Bronchial epithelial cell (primary cell): ENCODE measurements at regions not wholly inside any gene's neighbourhood (a gene's known extent, or its start where the extent isn't known, plus 50 kb on each side); places are given as distances from the start of the nearest gene placed in this dataset.

ENCODE experiments used
- DNase-seq: peaks from one replicate; pipeline ENCODE4 v3.0.0-alpha.2; 2010; ENCODE audit warnings: low read depth
- FAIRE-seq: peaks from 2 replicates; lab custom pipeline; 2011; peaks lifted over from hg19 to GRCh38; lab: Jason Lieb, UNC
- H3K27me3 ChIP-seq: 2 replicates; pipeline ENCODE4 v1.5.1; 2011; ENCODE audit warnings: low read length; ENCODE audit not compliant: control insufficient read depth, insufficient read depth
- H3K36me3 ChIP-seq: 2 replicates; pipeline ENCODE4 v1.5.1; 2011; ENCODE audit warnings: low read length; ENCODE audit not compliant: control insufficient read depth, insufficient read depth
- H3K4me3 ChIP-seq: 2 replicates; pipeline ENCODE4 v1.5.1; 2011; ENCODE audit warnings: mild to moderate bottlenecking, low read depth, low read length, control low read depth
- TF ChIP-seq, protein P1 (sequence below): IDR thresholded peaks from 2 replicates; pipeline ENCODE4 v1.5.1; 2011; ENCODE audit warnings: mild to moderate bottlenecking, moderate library complexity, low read length, control low read depth, inconsistent platforms; ENCODE audit not compliant: insufficient read depth, severe bottlenecking

DNA sequence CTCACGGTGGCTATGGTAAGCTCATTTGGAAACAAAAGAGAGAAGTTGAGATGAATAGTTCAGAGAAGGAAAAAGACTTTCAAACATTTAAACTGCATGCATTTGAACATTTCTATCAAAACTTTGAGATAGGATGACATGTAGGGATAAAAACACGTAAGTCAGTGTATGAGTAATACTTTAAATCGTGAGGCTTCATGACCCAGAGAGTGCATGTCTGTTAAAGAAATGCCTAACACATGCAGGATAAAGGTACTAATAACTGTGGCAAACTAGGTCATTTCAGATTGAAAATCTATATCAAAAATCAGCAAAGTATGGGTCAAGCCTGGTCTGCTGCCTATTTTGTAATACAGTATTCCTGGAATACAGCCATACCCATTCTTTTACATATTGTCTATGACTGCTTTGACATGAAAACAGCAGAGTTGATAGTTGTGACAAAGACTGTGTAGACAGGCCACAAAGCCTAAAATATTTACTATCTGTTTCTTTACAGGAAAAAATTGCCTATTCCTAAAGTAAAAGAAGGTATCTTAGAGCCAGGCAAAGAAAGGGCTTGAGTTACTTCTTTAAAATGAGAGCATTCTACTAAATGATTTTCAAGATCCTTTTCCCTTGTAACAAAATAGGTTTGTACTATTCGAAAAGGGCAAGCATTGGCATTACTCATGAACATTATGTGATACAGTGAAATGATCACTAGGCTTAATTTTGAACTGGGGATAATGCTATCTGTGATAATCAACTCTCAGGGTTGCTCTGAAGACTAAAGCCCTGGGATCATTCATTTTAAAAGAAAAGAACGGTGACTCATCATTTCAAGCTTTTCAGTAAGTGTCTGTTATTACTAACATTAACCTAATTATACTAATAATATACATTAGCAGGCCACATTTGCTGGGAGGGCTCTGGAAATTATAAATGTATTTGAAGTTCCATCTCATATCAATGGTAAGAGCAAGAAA is 185.9 kb downstream of the CRPPA start:
- FAIRE-seq (no peak), DNase-seq (peak; percentile 7)
- TF ChIP-seq, protein P1, sequence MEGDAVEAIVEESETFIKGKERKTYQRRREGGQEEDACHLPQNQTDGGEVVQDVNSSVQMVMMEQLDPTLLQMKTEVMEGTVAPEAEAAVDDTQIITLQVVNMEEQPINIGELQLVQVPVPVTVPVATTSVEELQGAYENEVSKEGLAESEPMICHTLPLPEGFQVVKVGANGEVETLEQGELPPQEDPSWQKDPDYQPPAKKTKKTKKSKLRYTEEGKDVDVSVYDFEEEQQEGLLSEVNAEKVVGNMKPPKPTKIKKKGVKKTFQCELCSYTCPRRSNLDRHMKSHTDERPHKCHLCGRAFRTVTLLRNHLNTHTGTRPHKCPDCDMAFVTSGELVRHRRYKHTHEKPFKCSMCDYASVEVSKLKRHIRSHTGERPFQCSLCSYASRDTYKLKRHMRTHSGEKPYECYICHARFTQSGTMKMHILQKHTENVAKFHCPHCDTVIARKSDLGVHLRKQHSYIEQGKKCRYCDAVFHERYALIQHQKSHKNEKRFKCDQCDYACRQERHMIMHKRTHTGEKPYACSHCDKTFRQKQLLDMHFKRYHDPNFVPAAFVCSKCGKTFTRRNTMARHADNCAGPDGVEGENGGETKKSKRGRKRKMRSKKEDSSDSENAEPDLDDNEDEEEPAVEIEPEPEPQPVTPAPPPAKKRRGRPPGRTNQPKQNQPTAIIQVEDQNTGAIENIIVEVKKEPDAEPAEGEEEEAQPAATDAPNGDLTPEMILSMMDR: no peak
- Histone ChIP-seq H3K27me3 (no peaks in the 10 kb centered on the region), H3K36me3 (no peaks in the 10 kb centered on the region), H3K4me3 (no peak overlapping the region)

- no peak for FAIRE-seq
These were observed 186.7 kb downstream of the CRPPA start for GRCh38 chr7:16234493-16235146.

DNA sequence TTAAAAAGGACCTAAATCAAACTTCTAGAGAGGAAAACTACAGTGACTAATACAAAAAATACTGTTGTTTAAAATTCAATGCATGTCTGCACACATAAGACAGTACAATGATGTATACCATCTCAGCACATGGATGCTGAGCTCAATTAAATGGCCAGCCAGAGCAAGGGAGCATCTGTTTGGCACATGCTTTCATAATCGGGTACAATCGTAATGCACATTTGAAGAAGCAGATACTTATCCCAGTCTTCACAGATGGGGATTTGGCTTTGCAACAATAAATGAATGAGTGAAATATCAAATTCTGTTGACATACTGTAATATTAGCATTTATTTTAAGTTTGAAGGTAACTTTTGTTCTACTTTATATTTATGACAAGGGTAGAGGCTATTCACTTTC is 187.8 kb downstream of the CRPPA start:
- TF ChIP-seq, protein P1: no peak
- H3K4me3 ChIP-seq: no peak overlapping the region
- no peak for FAIRE-seq
- DNase-seq: no peak
- no peaks in the 10 kb centered on the region for H3K36me3 ChIP-seq
- no peaks in the 10 kb centered on the region for H3K27me3 ChIP-seq

More at GRCh38 chr7:16234493-16235146, 186.7 kb downstream of the CRPPA start:
- no peaks in the 10 kb centered on the region for H3K27me3 ChIP-seq
- H3K36me3 ChIP-seq: no peaks in the 10 kb centered on the region
- DNase-seq: no peak
- H3K4me3 ChIP-seq: no peak overlapping the region
- TF ChIP-seq, protein P1: no peak

DNA sequence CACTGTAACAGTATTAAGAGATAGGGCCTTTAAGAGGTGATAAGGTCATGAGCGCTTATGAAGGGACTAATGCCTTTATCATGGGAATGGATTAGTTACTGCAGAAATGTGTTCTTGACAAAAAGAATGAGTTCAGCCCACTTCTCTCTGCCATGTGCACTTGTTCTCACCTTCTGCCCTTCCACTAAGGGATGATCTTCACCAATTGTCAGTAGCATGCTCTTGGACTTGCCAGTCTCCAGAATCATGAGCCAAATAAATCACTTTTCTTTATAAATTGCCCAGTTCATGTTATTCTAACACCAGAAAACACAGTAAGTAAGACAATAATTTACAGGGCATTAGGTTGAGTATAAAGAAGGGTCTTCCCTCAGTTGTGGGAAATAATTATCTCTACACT is 189.1 kb downstream of the CRPPA start:
- DNase-seq (no peak), FAIRE-seq (no peak)
- TF ChIP-seq, protein P1: no peak
- Histone ChIP-seq H3K36me3 (no peaks in the 10 kb centered on the region), H3K4me3 (no peak overlapping the region), H3K27me3 (no peaks in the 10 kb centered on the region)

- Histone ChIP-seq H3K27me3 (no peaks in the 10 kb centered on the region), H3K4me3 (no peak overlapping the region), H3K36me3 (no peaks in the 10 kb centered on the region)
- TF ChIP-seq, protein P1: no peak
- FAIRE-seq (no peak), DNase-seq (no peak)
These were observed 197.2 kb downstream of the CRPPA start for GRCh38 chr7:16223963-16224707.
